Prostate gland (tissue), 2 donors: ENCODE measurements at regions not wholly inside any gene's neighbourhood (a gene's known extent, or its start where the extent isn't known, plus 50 kb on each side); places are given as distances from the start of the nearest gene placed in this dataset.

ENCODE experiments used
- DNase-seq: peaks from one replicate; pipeline ENCODE4 v3.0.0-alpha.2; 2019; ENCODE audit warnings: low spot score
- H3K27ac ChIP-seq, 2 donors: fragments of 200-600 bp; sonication (generic); 2 replicates each; pipeline ENCODE4 v1.5.1; 2017 to 2019
- H3K27me3 ChIP-seq: fragments of 200-600 bp; sonication (generic); replicated peaks from 2 replicates; pipeline ENCODE4 v1.5.1; 2019; ENCODE audit not compliant: insufficient read depth
- H3K36me3 ChIP-seq, 2 donors: fragments of 200-600 bp; sonication (generic); 1 replicate in 1 of 2; 2 replicates in 1 of 2; pipeline versions ENCODE4 v1.5.1 to v1.8.1; 2017 to 2019
- H3K4me1 ChIP-seq: fragments of 200-600 bp; sonication (generic); replicated peaks from 2 replicates; pipeline ENCODE4 v1.5.1; 2019
- H3K4me3 ChIP-seq, 2 donors: fragments of 200-600 bp; sonication (generic); 2 replicates each; pipeline ENCODE4 v1.5.1; 2017 to 2019
- H3K9me3 ChIP-seq: fragments of 200-600 bp; sonication (generic); 2 replicates; pipeline ENCODE4 v1.5.1; 2017
- POLR2A ChIP-seq: fragments of 450-650 bp; IDR thresholded peaks from one replicate; pipeline ENCODE4 v1.6.1; 2016; ENCODE audit warnings: antibody characterized with exemption, mild to moderate bottlenecking
- POLR2AphosphoS5 ChIP-seq: sonication (generic); formaldehyde crosslinking; IDR thresholded peaks from one replicate; pipeline ENCODE4 v1.6.1; 2017; ENCODE audit warnings: antibody characterized with exemption
- WGBS: methylation state at CpG from one replicate; pipeline ENCODE4 v1.1.5; 2018; 5-methylcytosine and 5-hydroxymethylcytosine counted together
- intact Hi-C: fragments of 100-400 bp; cut with DNase I; formaldehyde crosslinking; loops from one replicate; pipeline ENCODE4 v1.14.2; 2022
- TF ChIP-seq, protein P1 (sequence below), 4 experiments: fragments of 200-600 bp in 2 of 4; fragments of 450-650 bp in 2 of 4; sonication (generic) in 2 of 4; IDR thresholded peaks; 1 replicate in 3 of 4; 2 replicates in 1 of 4; pipeline ENCODE4 v1.5.1; 2016 to 2019; ENCODE audit warnings: antibody characterized with exemption in 4 of 4, mild to moderate bottlenecking in 2 of 4, moderate library complexity in 2 of 4

DNA sequence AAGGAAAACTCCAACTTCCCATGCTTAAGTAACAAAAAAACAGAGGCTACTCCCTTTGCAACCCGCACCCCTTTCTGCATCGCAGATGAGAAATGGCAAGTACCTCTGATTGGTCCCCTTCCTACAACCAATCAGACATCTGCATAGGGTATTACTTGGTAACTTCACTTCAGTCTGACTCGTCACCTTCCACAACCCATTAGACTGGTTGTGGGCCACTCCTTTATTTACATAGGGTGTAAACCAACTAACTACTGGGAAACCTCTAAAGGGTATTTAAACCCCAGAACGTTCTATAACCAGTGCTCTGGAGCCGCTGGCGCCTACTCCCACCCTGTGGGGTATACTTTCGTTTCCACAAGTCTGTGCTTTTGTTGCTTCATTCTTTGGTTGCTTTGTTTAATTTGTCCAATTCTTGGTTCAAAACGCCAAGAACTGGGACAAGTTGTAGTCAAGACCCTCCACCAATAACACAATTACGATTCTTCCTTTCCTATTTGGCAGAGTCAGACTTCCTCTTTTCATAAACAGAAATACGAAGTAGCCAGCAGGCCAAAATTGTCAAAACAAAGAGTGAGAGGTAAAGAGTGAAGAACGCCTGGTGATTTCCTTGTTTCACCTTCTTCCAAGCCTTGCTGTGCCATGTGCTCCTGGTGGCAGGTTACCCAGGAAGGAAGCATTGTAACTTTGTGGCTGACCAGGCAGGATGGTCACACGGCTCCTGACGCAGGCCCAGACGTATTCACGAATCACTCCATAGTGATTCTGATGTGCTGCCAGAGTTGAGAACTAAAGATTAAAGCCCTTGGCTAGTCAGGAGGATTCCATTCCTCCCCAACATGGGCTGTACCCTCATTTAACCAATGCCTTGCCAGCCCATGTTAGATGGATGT lies 477.4 kb downstream of the ARHGEF28 start:
- TF ChIP-seq, protein P1, sequence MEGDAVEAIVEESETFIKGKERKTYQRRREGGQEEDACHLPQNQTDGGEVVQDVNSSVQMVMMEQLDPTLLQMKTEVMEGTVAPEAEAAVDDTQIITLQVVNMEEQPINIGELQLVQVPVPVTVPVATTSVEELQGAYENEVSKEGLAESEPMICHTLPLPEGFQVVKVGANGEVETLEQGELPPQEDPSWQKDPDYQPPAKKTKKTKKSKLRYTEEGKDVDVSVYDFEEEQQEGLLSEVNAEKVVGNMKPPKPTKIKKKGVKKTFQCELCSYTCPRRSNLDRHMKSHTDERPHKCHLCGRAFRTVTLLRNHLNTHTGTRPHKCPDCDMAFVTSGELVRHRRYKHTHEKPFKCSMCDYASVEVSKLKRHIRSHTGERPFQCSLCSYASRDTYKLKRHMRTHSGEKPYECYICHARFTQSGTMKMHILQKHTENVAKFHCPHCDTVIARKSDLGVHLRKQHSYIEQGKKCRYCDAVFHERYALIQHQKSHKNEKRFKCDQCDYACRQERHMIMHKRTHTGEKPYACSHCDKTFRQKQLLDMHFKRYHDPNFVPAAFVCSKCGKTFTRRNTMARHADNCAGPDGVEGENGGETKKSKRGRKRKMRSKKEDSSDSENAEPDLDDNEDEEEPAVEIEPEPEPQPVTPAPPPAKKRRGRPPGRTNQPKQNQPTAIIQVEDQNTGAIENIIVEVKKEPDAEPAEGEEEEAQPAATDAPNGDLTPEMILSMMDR (IDR thresholded peaks at IDR 0.05), result no peak
- peak; percentile 79 for TF ChIP-seq POLR2AphosphoS5
- TF ChIP-seq POLR2A, result no peak
- no peaks in the 10 kb centered on the region for H3K9me3 ChIP-seq
- intact Hi-C loops, result no loop called here
- 76% methylated on average over 15 of the region's 15 CpGs for WGBS
- peak; percentile 62 for DNase-seq
- no peak overlapping the region for H3K4me3 ChIP-seq
- no peaks in the 10 kb centered on the region for H3K36me3 ChIP-seq
- H3K27me3 ChIP-seq, result no peaks in the 10 kb centered on the region
- H3K27ac ChIP-seq, result peak overlapping the region; percentile 67 to 82
- peaks cover 5% of the 10 kb centered on the region for H3K4me1 ChIP-seq

DNA sequence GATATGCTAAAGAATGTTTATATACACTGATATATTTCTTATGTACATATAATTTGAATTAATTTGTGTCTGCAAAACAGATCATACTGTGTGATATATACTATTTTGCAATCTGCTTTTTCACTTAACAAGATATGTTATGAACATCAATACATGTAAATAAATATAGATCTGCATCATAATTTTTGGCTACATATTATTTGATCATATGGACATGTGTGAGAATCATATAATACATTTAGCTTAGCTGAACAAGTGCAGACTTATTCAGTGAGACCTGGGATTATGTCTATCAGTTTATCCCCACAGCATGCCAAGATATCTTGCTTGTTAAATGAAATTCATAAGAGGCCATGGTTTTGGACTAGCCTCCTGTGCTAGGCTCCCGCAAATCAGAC lies 474.3 kb downstream of the ARHGEF28 start:
- H3K36me3 ChIP-seq, result no peaks in the 10 kb centered on the region
- H3K4me3 ChIP-seq, result no peak overlapping the region
- no peak overlapping the region for H3K27ac ChIP-seq
- WGBS, result 100% methylated on average over 1 of the region's 1 CpG
- intact Hi-C loops, result no loop called here
- TF ChIP-seq POLR2AphosphoS5, result no peak
- TF ChIP-seq POLR2A, result no peak
- TF ChIP-seq, protein P1 (IDR thresholded peaks at IDR 0.05), result no peak
- H3K4me1 ChIP-seq, result peaks cover 4% of the 10 kb centered on the region
- H3K27me3 ChIP-seq, result no peaks in the 10 kb centered on the region
- H3K9me3 ChIP-seq, result no peaks in the 10 kb centered on the region
- no peak for DNase-seq

DNA sequence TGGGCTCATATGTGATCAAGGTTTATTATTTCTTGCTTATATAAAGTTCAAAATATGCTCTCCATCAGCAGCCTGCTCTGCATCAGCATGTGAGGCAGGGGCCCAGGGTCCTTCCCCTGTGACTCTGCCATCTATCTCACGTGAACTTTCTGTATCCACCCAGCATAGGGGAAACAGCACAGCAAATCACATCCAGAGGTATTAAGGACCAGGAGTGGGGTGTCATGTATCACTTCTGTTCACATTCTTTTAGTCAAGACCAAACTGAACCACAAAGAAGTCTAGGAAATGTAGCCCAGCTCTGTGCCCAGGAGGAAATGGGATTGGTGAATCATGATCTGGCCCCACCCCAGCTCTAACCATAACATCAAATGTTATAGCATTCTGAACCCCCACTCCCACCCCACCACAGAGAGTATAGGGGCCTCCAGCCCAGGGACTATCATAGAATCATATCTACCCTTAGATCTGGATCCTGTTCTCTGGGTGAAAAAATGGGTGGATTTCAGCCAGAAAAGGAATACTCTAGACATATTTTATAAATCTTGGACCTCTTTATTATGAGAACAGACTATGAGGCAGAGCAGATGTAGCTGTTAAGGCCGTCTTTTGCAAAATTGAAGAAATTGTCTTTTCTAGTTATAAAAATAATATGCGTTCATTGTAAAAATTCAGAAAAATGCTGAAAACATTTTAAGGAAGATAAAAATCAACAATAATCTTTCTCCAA lies 473.7 kb downstream of the ARHGEF28 start:
- Histone ChIP-seq H3K9me3 (no peaks in the 10 kb centered on the region), H3K4me1 (no peaks in the 10 kb centered on the region), H3K27ac (no peak overlapping the region), H3K36me3 (no peaks in the 10 kb centered on the region), H3K27me3 (no peaks in the 10 kb centered on the region), H3K4me3 (no peak overlapping the region)
- DNase-seq, result no peak
- TF ChIP-seq, protein P1 (IDR thresholded peaks at IDR 0.05), result no peak
- TF ChIP-seq POLR2A (no peak), POLR2AphosphoS5 (no peak)
- intact Hi-C loops, result no loop called here
- WGBS, result 86% methylated on average over 3 of the region's 3 CpGs

DNA sequence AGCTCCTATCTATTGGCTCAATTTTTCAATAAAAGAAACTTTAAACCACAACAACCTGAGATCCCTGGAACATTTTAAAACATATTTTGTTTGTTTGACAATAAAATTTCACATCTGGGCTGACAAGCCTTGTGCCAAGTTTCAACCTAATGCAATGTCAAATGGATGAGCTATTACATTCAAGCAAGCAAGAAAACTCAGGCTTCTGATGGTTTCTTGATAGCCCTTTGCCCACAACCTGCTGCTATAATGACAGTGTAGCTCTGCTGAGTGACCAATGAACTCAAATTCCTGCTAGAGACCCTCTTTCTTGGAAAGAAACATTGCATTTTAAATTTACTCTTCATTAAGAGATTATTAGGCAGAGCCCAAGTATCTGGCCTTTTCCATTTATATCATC lies 472.9 kb downstream of the ARHGEF28 start:
- no peaks in the 10 kb centered on the region for H3K4me1 ChIP-seq
- no peaks in the 10 kb centered on the region for H3K36me3 ChIP-seq
- no peak for DNase-seq
- intact Hi-C loops, result no loop called here
- no peak overlapping the region for H3K4me3 ChIP-seq
- no peak overlapping the region for H3K27ac ChIP-seq
- H3K9me3 ChIP-seq, result no peaks in the 10 kb centered on the region
- TF ChIP-seq, protein P1 (IDR thresholded peaks at IDR 0.05), result no peak
- H3K27me3 ChIP-seq, result no peaks in the 10 kb centered on the region
